ENCODE measurements at regions not wholly inside any gene's neighbourhood (a gene's known extent, or its start where the extent isn't known, plus 50 kb on each side); places are given as distances from the start of the nearest gene placed in this dataset.
A peak's percentile ranks its signal among the peaks of the same experiment; 100 is the strongest.

GRCh38 chr2:17311771-17312511 is 206.3 kb downstream of the RAD51AP2 start:
- DNase-seq (ENCODE audit: extremely low read depth in 1 of 11, low read depth in 9 of 11, low spot score in 4 of 11) = no peak

- DNase-seq (ENCODE audit: extremely low read depth in 1 of 11, low read depth in 9 of 11, low spot score in 4 of 11) = no peak
Observed at GRCh38 chr2:17311106-17311619, 207.1 kb downstream of the RAD51AP2 start.

GRCh38 chr2:17309741-17310339 is 208.4 kb downstream of the RAD51AP2 start:
- DNase-seq (ENCODE audit: extremely low read depth in 1 of 11, low read depth in 9 of 11, low spot score in 4 of 11) = peak; percentile 17 to 60 (median 29)

- no peak for DNase-seq (ENCODE audit: extremely low read depth in 1 of 11, low read depth in 9 of 11, low spot score in 4 of 11)
Observed at GRCh38 chr2:17309181-17309580, 209.1 kb downstream of the RAD51AP2 start.

GRCh38 chr2:17306706-17307105 is 211.5 kb downstream of the RAD51AP2 start:
- DNase-seq (ENCODE audit: extremely low read depth in 1 of 11, low read depth in 9 of 11, low spot score in 4 of 11) = no peak

GRCh38 chr2:17306219-17306618 is 212.0 kb downstream of the RAD51AP2 start:
- DNase-seq (ENCODE audit: extremely low read depth in 1 of 11, low read depth in 9 of 11, low spot score in 4 of 11) = no peak

GRCh38 chr2:17303521-17303920 is 214.7 kb downstream of the RAD51AP2 start:
- no peak for DNase-seq (ENCODE audit: extremely low read depth in 1 of 11, low read depth in 9 of 11, low spot score in 4 of 11)

- no peak for DNase-seq (ENCODE audit: extremely low read depth in 1 of 11, low read depth in 9 of 11, low spot score in 4 of 11)
Observed at GRCh38 chr2:17303054-17303453, 215.2 kb downstream of the RAD51AP2 start.

- DNase-seq (ENCODE audit: extremely low read depth in 1 of 11, low read depth in 9 of 11, low spot score in 4 of 11) = no peak
Observed at GRCh38 chr2:17302281-17302680, 216.0 kb downstream of the RAD51AP2 start.

- DNase-seq (ENCODE audit: extremely low read depth in 1 of 11, low read depth in 9 of 11, low spot score in 4 of 11) = no peak
Observed at GRCh38 chr2:17301437-17301836, 216.8 kb downstream of the RAD51AP2 start.

- DNase-seq (ENCODE audit: extremely low read depth in 1 of 11, low read depth in 9 of 11, low spot score in 4 of 11) = no peak
Observed at GRCh38 chr2:17299891-17300540, 218.2 kb downstream of the RAD51AP2 start.

GRCh38 chr2:17298453-17298852 is 219.8 kb downstream of the RAD51AP2 start:
- DNase-seq (ENCODE audit: extremely low read depth in 1 of 11, low read depth in 9 of 11, low spot score in 4 of 11) = no peak

- no peak for DNase-seq (ENCODE audit: extremely low read depth in 1 of 11, low read depth in 9 of 11, low spot score in 4 of 11)
Observed at GRCh38 chr2:17296686-17297085, 221.6 kb downstream of the RAD51AP2 start.

GRCh38 chr2:17289669-17290068 is 228.6 kb downstream of the RAD51AP2 start:
- DNase-seq (ENCODE audit: extremely low read depth in 1 of 11, low read depth in 9 of 11, low spot score in 4 of 11) = no peak

- DNase-seq (ENCODE audit: extremely low read depth in 1 of 11, low read depth in 9 of 11, low spot score in 4 of 11) = no peak
Observed at GRCh38 chr2:17287183-17287582, 231.1 kb downstream of the RAD51AP2 start.

GRCh38 chr2:17282826-17283225 is 235.4 kb downstream of the RAD51AP2 start:
- DNase-seq (ENCODE audit: extremely low read depth in 1 of 11, low read depth in 9 of 11, low spot score in 4 of 11) = no peak

GRCh38 chr2:17282245-17282644 is 236.0 kb downstream of the RAD51AP2 start:
- no peak for DNase-seq (ENCODE audit: extremely low read depth in 1 of 11, low read depth in 9 of 11, low spot score in 4 of 11)

- no peak for DNase-seq (ENCODE audit: extremely low read depth in 1 of 11, low read depth in 9 of 11, low spot score in 4 of 11)
Observed at GRCh38 chr2:17276220-17276619, 242.0 kb downstream of the RAD51AP2 start.

- DNase-seq (ENCODE audit: extremely low read depth in 1 of 11, low read depth in 9 of 11, low spot score in 4 of 11) = no peak
Observed at GRCh38 chr2:17272652-17273525, 245.4 kb downstream of the RAD51AP2 start.
